Sigmoid colon (tissue), 6 donors: ENCODE measurements at regions not wholly inside any gene's neighbourhood (a gene's known extent, or its start where the extent isn't known, plus 50 kb on each side); places are given as distances from the start of the nearest gene placed in this dataset.
A peak's percentile ranks its signal among the peaks of the same experiment; 100 is the strongest.

Experiments
- DNase-seq: peaks from one replicate; pipeline ENCODE4 v3.0.0-alpha.2; 2019
- H3K27ac ChIP-seq, 4 donors: fragments of 200-600 bp; sonication (generic); one replicate each; pipeline ENCODE4 v1.5.1; 2016 to 2019; ENCODE audit warnings: mild to moderate bottlenecking in 1 of 4
- H3K27me3 ChIP-seq, 3 donors: fragments of 200-600 bp; sonication (generic); one replicate each; pipeline ENCODE4 v1.5.1; 2019; ENCODE audit warnings: mild to moderate bottlenecking in 1 of 3
- H3K36me3 ChIP-seq, 4 donors: fragments of 200-600 bp; sonication (generic); one replicate each; pipeline ENCODE4 v1.5.1; 2016 to 2019
- H3K4me1 ChIP-seq, 4 donors: fragments of 200-600 bp; sonication (generic); one replicate each; pipeline ENCODE4 v1.5.1; 2017 to 2019
- H3K4me3 ChIP-seq, 4 donors: fragments of 200-600 bp; sonication (generic); one replicate each; pipeline ENCODE4 v1.5.1; 2017 to 2019; ENCODE audit warnings: mild to moderate bottlenecking in 2 of 4, moderate library complexity in 1 of 4
- H3K9me3 ChIP-seq, 4 donors: fragments of 200-600 bp in 3 of 4; sonication (generic) in 3 of 4; one replicate each; pipeline versions ENCODE4 v1.5.1 to v1.6.1; 2013 to 2019
- CTCF ChIP-seq, 4 experiments: fragments of 450-650 bp in 3 of 4; fragments of 200-600 bp in 1 of 4; IDR thresholded peaks; one replicate each; pipeline ENCODE4 v1.5.1; 2016 to 2019; ENCODE audit warnings: antibody characterized with exemption in 4 of 4, mild to moderate bottlenecking in 3 of 4, moderate library complexity in 2 of 4
- EP300 ChIP-seq, 4 donors: sonication (generic); formaldehyde crosslinking; IDR thresholded peaks; one replicate each; pipeline ENCODE4 v1.6.1; 2017; ENCODE audit warnings: antibody characterized with exemption in 4 of 4
- POLR2A ChIP-seq, 2 donors: fragments of 450-650 bp; IDR thresholded peaks; one replicate each; pipeline ENCODE4 v1.6.1; 2016; ENCODE audit warnings: antibody characterized with exemption in 2 of 2, mild to moderate bottlenecking in 2 of 2, moderate library complexity in 2 of 2
- POLR2AphosphoS5 ChIP-seq, 4 donors: sonication (generic); formaldehyde crosslinking; IDR thresholded peaks; one replicate each; pipeline ENCODE4 v1.6.1; 2017; ENCODE audit warnings: antibody characterized with exemption in 4 of 4
- WGBS, 2 donors: extraction: QIAGEN DNeasy Blood & Tissue Kit; methylation state at CpG; one replicate each; pipeline ENCODE4 v1.1.7; 2013; 5-methylcytosine and 5-hydroxymethylcytosine counted together
- intact Hi-C: fragments of 100-400 bp; cut with DNase I; formaldehyde crosslinking; loops from one replicate; pipeline ENCODE4 v1.15.1; 2023
- donor health status: healthy with polysubstance abuse.
- donor health status: healthy.

- H3K27ac ChIP-seq, result peak overlapping the region in 1 of 4 donors; percentile 22
- DNase-seq, result no peak
- intact Hi-C loops, result no loop called here
- no peak overlapping the region for H3K4me3 ChIP-seq
- H3K36me3 ChIP-seq, result no peaks in the 10 kb centered on the region
- H3K4me1 ChIP-seq, result peaks cover 0 to 11% (median 2%) of the 10 kb centered on the region in 4 donors
- H3K27me3 ChIP-seq, result no peaks in the 10 kb centered on the region
- 71 to 85% methylated on average over 1 of the region's 1 CpG for WGBS, 2 donors
- no peaks in the 10 kb centered on the region for H3K9me3 ChIP-seq
- TF ChIP-seq EP300 (IDR thresholded peaks at IDR 0.05) (no peak), CTCF (IDR thresholded peaks at IDR 0.05) (no peak), POLR2A (IDR thresholded peaks at IDR 0.05) (no peak), POLR2AphosphoS5 (IDR thresholded peaks at IDR 0.05) (no peak)
Measured at GRCh38 chr12:89179245-89179644, 173.1 kb downstream of the DUSP6 start.

GRCh38 chr12:89177802-89178395 lies 174.4 kb downstream of the DUSP6 start:
- 87% methylated on average over 3 of the region's 3 CpGs for WGBS, 2 donors
- Histone ChIP-seq H3K27ac (no peak overlapping the region), H3K36me3 (no peaks in the 10 kb centered on the region), H3K4me3 (no peak overlapping the region), H3K4me1 (peaks cover 0 to 11% (median 2%) of the 10 kb centered on the region in 4 donors), H3K9me3 (no peaks in the 10 kb centered on the region), H3K27me3 (no peaks in the 10 kb centered on the region)
- intact Hi-C loops, result no loop called here
- DNase-seq, result no peak
- TF ChIP-seq POLR2AphosphoS5 (IDR thresholded peaks at IDR 0.05) (no peak), POLR2A (IDR thresholded peaks at IDR 0.05) (no peak), CTCF (IDR thresholded peaks at IDR 0.05) (no peak), EP300 (IDR thresholded peaks at IDR 0.05) (no peak)

- no peak for TF ChIP-seq POLR2AphosphoS5 (IDR thresholded peaks at IDR 0.05)
- TF ChIP-seq EP300 (IDR thresholded peaks at IDR 0.05), result no peak
- DNase-seq, result no peak
- H3K27me3 ChIP-seq, result no peaks in the 10 kb centered on the region
- intact Hi-C loops, result no loop called here
- H3K9me3 ChIP-seq, result no peaks in the 10 kb centered on the region
- WGBS, 2 donors, result 70 to 86% methylated on average over 2 of the region's 2 CpGs
- no peak overlapping the region for H3K4me3 ChIP-seq
- H3K27ac ChIP-seq, result no peak overlapping the region
- H3K4me1 ChIP-seq, result peaks cover 0 to 11% (median 2%) of the 10 kb centered on the region in 4 donors
- no peaks in the 10 kb centered on the region for H3K36me3 ChIP-seq
Measured at GRCh38 chr12:89176676-89177075, 175.6 kb downstream of the DUSP6 start.

- Histone ChIP-seq H3K27me3 (no peaks in the 10 kb centered on the region), H3K4me3 (no peak overlapping the region), H3K4me1 (no peaks in the 10 kb centered on the region), H3K36me3 (no peaks in the 10 kb centered on the region), H3K9me3 (no peaks in the 10 kb centered on the region), H3K27ac (no peak overlapping the region)
- no peak for DNase-seq
- intact Hi-C loops, result no loop called here
- WGBS, 2 donors, result 86 to 93% methylated on average over 4 of the region's 4 CpGs
- TF ChIP-seq POLR2AphosphoS5 (IDR thresholded peaks at IDR 0.05) (no peak), CTCF (IDR thresholded peaks at IDR 0.05) (no peak), EP300 (IDR thresholded peaks at IDR 0.05) (no peak), POLR2A (IDR thresholded peaks at IDR 0.05) (no peak)
Measured at GRCh38 chr12:89173678-89174077, 178.6 kb downstream of the DUSP6 start.

GRCh38 chr12:89173096-89173495 lies 179.2 kb downstream of the DUSP6 start:
- intact Hi-C loops, result no loop called here
- Histone ChIP-seq H3K4me1 (peaks cover 0 to 5% (median 2%) of the 10 kb centered on the region in 4 donors), H3K36me3 (no peaks in the 10 kb centered on the region), H3K27me3 (no peaks in the 10 kb centered on the region), H3K9me3 (no peaks in the 10 kb centered on the region), H3K4me3 (no peak overlapping the region), H3K27ac (no peak overlapping the region)
- 53 to 87% methylated on average over 1 of the region's 1 CpG for WGBS, 2 donors
- no peak for DNase-seq
- TF ChIP-seq POLR2AphosphoS5 (IDR thresholded peaks at IDR 0.05) (no peak), POLR2A (IDR thresholded peaks at IDR 0.05) (no peak), CTCF (IDR thresholded peaks at IDR 0.05) (no peak), EP300 (IDR thresholded peaks at IDR 0.05) (no peak)
